H1 (cell line): ENCODE measurements at regions not wholly inside any gene's neighbourhood (a gene's known extent, or its start where the extent isn't known, plus 50 kb on each side); places are given as distances from the start of the nearest gene placed in this dataset.

Experiments
- CTCF ChIA-PET: fragments of 300-600 bp; sonication (Branson Sonifier 250); formaldehyde crosslinking; loops from one replicate; lab custom pipeline; 2021; ENCODE audit not compliant: partially characterized antibody; lab: Charles Lee
- POLR2A ChIA-PET: fragments of 300-600 bp; sonication (Branson Sonifier 250); formaldehyde crosslinking; loops from one replicate; lab custom pipeline; 2021; ENCODE audit warnings: inconsistent platforms; ENCODE audit not compliant: partially characterized antibody; lab: Charles Lee
- DNase-seq, 2 experiments: peaks; one replicate each; pipeline versions ENCODE4 v3.0.0 to v3.0.0-alpha.2; 2010 to 2022; ENCODE audit warnings: low spot score in 2 of 2, low read depth in 1 of 2, mixed read lengths in 1 of 2
- FAIRE-seq: peaks from 2 replicates; lab custom pipeline; 2011; peaks lifted over from hg19 to GRCh38; lab: Jason Lieb, UNC
- H2AFZ ChIP-seq: 2 replicates; pipeline ENCODE4 v1.8.1; 2012; ENCODE audit warnings: low read length, inconsistent platforms
- H2AK5ac ChIP-seq: 2 replicates; pipeline ENCODE4 v1.6.1; 2013; ENCODE audit warnings: low read depth, low read length
- H2BK120ac ChIP-seq: replicated peaks from 2 replicates; pipeline ENCODE3; 2013; ENCODE audit warnings: low read depth, low read length, inconsistent platforms
- H2BK12ac ChIP-seq: 2 replicates; pipeline ENCODE4 v1.6.1; 2013; ENCODE audit warnings: low read depth, low read length
- H2BK15ac ChIP-seq: 2 replicates; pipeline ENCODE4 v1.6.1; 2013; ENCODE audit warnings: low read length
- H2BK20ac ChIP-seq: 2 replicates; pipeline ENCODE4 v1.6.1; 2013; ENCODE audit warnings: low read length
- H2BK5ac ChIP-seq: 2 replicates; pipeline ENCODE4 v1.6.1; 2013; ENCODE audit warnings: low read depth, low read length
- H3K14ac ChIP-seq: 2 replicates; pipeline ENCODE4 v1.6.1; 2013; ENCODE audit warnings: inconsistent platforms; ENCODE audit not compliant: insufficient read length
- H3K18ac ChIP-seq: 2 replicates; pipeline ENCODE4 v1.6.1; 2013; ENCODE audit warnings: low read length; ENCODE audit errors: extremely low read depth
- H3K23ac ChIP-seq: 2 replicates; pipeline ENCODE4 v1.6.1; 2013; ENCODE audit warnings: inconsistent platforms; ENCODE audit not compliant: insufficient read length
- H3K23me2 ChIP-seq: 2 replicates; pipeline ENCODE4 v1.6.1; 2013; ENCODE audit warnings: low read depth, low read length
- H3K27ac ChIP-seq: 2 replicates; pipeline ENCODE4 v1.6.1; 2011; ENCODE audit warnings: low read depth, low read length, inconsistent platforms
- H3K27me3 ChIP-seq, 4 experiments: replicated peaks in 1 of 4; 1 replicate in 1 of 4; 2 replicates in 3 of 4; pipeline versions ENCODE4 v1.6.1 to v1.8.1; 2011 to 2013; ENCODE audit warnings: low read length in 3 of 4, mild to moderate bottlenecking in 3 of 4, inconsistent platforms in 2 of 4, mixed read lengths in 2 of 4, moderate library complexity in 1 of 4; ENCODE audit not compliant: control insufficient read depth in 3 of 4, insufficient read depth in 3 of 4; ENCODE audit errors: extremely low read depth in 1 of 4
- H3K36me3 ChIP-seq, 4 experiments: 2 replicates each; pipeline versions ENCODE4 v1.6.1 to v1.8.1; 2011 to 2013; ENCODE audit warnings: mild to moderate bottlenecking in 4 of 4, low read length in 3 of 4, moderate library complexity in 2 of 4, control low read depth in 1 of 4, inconsistent platforms in 1 of 4; ENCODE audit not compliant: insufficient read depth in 4 of 4, control insufficient read depth in 2 of 4
- H3K4ac ChIP-seq: replicated peaks from 2 replicates; pipeline ENCODE3; 2013; ENCODE audit warnings: low read length, low read depth, mixed read lengths, inconsistent platforms; ENCODE audit not compliant: insufficient read length
- H3K4me1 ChIP-seq, 4 experiments: replicated peaks in 1 of 4; 1 replicate in 1 of 4; 2 replicates in 3 of 4; pipeline versions ENCODE4 v1.6.1 to v1.8.1; 2011 to 2013; ENCODE audit warnings: low read length in 3 of 4, inconsistent platforms in 2 of 4, mixed read lengths in 1 of 4; ENCODE audit not compliant: insufficient read depth in 4 of 4, control insufficient read depth in 3 of 4
- H3K4me2 ChIP-seq, 2 experiments: 2 replicates each; pipeline versions ENCODE4 v1.6.1 to v1.8.1; 2011 to 2013; ENCODE audit warnings: low read depth in 2 of 2, low read length in 2 of 2, control low read depth in 1 of 2, inconsistent platforms in 1 of 2, mild to moderate bottlenecking in 1 of 2; ENCODE audit not compliant: insufficient read depth in 1 of 2
- H3K4me3 ChIP-seq, 4 experiments: fragments of 200-600, 300-600 bp in 1 of 4; sonication (generic), shearing (Covaris generic), sonication (Bioruptor Twin) in 1 of 4; 2 replicates each; pipeline versions ENCODE4 v1.5.1 to v1.8.1; 2011 to 2016; ENCODE audit warnings: low read length in 4 of 4, low read depth in 3 of 4, control low read depth in 2 of 4, inconsistent platforms in 2 of 4, mild to moderate bottlenecking in 2 of 4, mixed read lengths in 1 of 4, moderate library complexity in 1 of 4; ENCODE audit not compliant: insufficient read depth in 2 of 4; ENCODE audit errors: extremely low read depth in 1 of 4
- H3K56ac ChIP-seq: replicated peaks from 2 replicates; pipeline ENCODE3; 2013; ENCODE audit warnings: low read depth, mild to moderate bottlenecking, mixed read lengths, low read length, inconsistent platforms; ENCODE audit not compliant: insufficient read length
- H3K79me1 ChIP-seq: 2 replicates; pipeline ENCODE4 v1.6.1; 2013; ENCODE audit warnings: low read depth, low read length, control low read depth
- H3K79me2 ChIP-seq, 2 experiments: 2 replicates each; pipeline versions ENCODE4 v1.6.1 to v1.8.1; 2012 to 2013; ENCODE audit warnings: low read length in 2 of 2, mild to moderate bottlenecking in 2 of 2, inconsistent platforms in 1 of 2; ENCODE audit not compliant: insufficient read depth in 2 of 2, control insufficient read depth in 1 of 2
- H3K9ac ChIP-seq, 4 experiments: replicated peaks in 1 of 4; 1 replicate in 1 of 4; 2 replicates in 3 of 4; pipeline versions ENCODE4 v1.6.1 to v1.8.1; 2011 to 2013; ENCODE audit warnings: low read depth in 3 of 4, low read length in 3 of 4, control low read depth in 2 of 4, mild to moderate bottlenecking in 2 of 4, moderate library complexity in 2 of 4, inconsistent platforms in 1 of 4; ENCODE audit errors: extremely low read depth in 1 of 4
- H3K9me3 ChIP-seq, 2 experiments: 2 replicates each; pipeline versions ENCODE4 v1.6.1 to v1.8.1; 2012 to 2013; ENCODE audit warnings: mild to moderate bottlenecking in 2 of 2, moderate library complexity in 2 of 2, control low read depth in 1 of 2, inconsistent platforms in 1 of 2, low read depth in 1 of 2, low read length in 1 of 2, mixed read lengths in 1 of 2; ENCODE audit not compliant: insufficient read depth in 2 of 2
- H4K20me1 ChIP-seq, 2 experiments: replicated peaks in 1 of 2; 2 replicates each; pipeline versions ENCODE3 to v1.8.1; 2011 to 2013; ENCODE audit warnings: inconsistent platforms in 2 of 2, low read length in 2 of 2, mild to moderate bottlenecking in 1 of 2; ENCODE audit not compliant: insufficient read depth in 2 of 2, control insufficient read depth in 1 of 2
- H4K5ac ChIP-seq: 2 replicates; pipeline ENCODE4 v1.6.1; 2013; ENCODE audit warnings: low read length, low read depth, mixed read lengths, inconsistent platforms; ENCODE audit not compliant: insufficient read length
- H4K8ac ChIP-seq: 2 replicates; pipeline ENCODE4 v1.8.0; 2013; ENCODE audit warnings: mild to moderate bottlenecking, moderate library complexity, low read length, inconsistent platforms; ENCODE audit not compliant: insufficient read depth; ENCODE audit errors: extremely low read depth
- H4K91ac ChIP-seq: replicated peaks from 2 replicates; pipeline ENCODE3; 2013; ENCODE audit warnings: low read length, mixed read lengths, inconsistent platforms; ENCODE audit not compliant: insufficient read length
- ASH2L ChIP-seq: fragments of 200-600, 300-600 bp; sonication (generic); IDR thresholded peaks from one replicate; pipeline ENCODE4 v1.7.1; 2017; ENCODE audit warnings: low read length
- ATF3 ChIP-seq: IDR thresholded peaks from 2 replicates; pipeline ENCODE4 v1.6.1; 2011; ENCODE audit warnings: low read depth, mild to moderate bottlenecking, low read length; ENCODE audit not compliant: insufficient read depth
- EZH2 ChIP-seq: fragments of 200-600 bp; sonication (generic); IDR thresholded peaks from 2 replicates; pipeline ENCODE4 v1.7.1; 2012; ENCODE audit warnings: low read depth, mild to moderate bottlenecking, moderate library complexity, low read length, inconsistent platforms; ENCODE audit not compliant: severe bottlenecking
- GTF2F1 ChIP-seq: IDR thresholded peaks from 2 replicates; pipeline ENCODE4 v1.6.1; 2012; ENCODE audit warnings: low read depth, low read length, improper control_type of control experiment, borderline replicate concordance
- HDAC6 ChIP-seq: IDR thresholded peaks from one replicate; pipeline ENCODE4 v1.7.1; 2012; ENCODE audit warnings: low read depth, mild to moderate bottlenecking, inconsistent platforms, low read length, moderate library complexity
- JUN ChIP-seq: IDR thresholded peaks from 2 replicates; pipeline ENCODE4 v1.6.1; 2011; ENCODE audit warnings: low read depth, mild to moderate bottlenecking, improper control_type of control experiment, low read length
- POU5F1 ChIP-seq: IDR thresholded peaks from 2 replicates; pipeline ENCODE4 v1.6.1; 2011; ENCODE audit warnings: low read depth, mild to moderate bottlenecking, low read length, moderate library complexity
- SP1 ChIP-seq: IDR thresholded peaks from 2 replicates; pipeline ENCODE4 v1.6.1; 2011; ENCODE audit warnings: low read depth, low read length
- TAF1 ChIP-seq: IDR thresholded peaks from 2 replicates; pipeline ENCODE4 v1.6.1; 2011; ENCODE audit warnings: mild to moderate bottlenecking, low read depth, low read length
- TCF12 ChIP-seq: IDR thresholded peaks from 2 replicates; pipeline ENCODE4 v1.6.1; 2011; ENCODE audit warnings: low read depth, mild to moderate bottlenecking, low read length
- WGBS, 2 experiments: shearing (Covaris generic) in 1 of 2; methylation state at CpG; one replicate each; pipeline versions ENCODE4 v1.1.6 to v1.1.7; 2013 to 2015; ENCODE audit warnings: low lambda C conversion rate in 2 of 2, mixed read lengths in 2 of 2, inconsistent platforms in 1 of 2, low coverage in 1 of 2, missing lambda C conversion rate in 1 of 2; ENCODE audit not compliant: insufficient replicate concordance in 2 of 2, insufficient coverage in 1 of 2, insufficient read length in 1 of 2; ENCODE audit errors: extremely low coverage in 1 of 2, missing lambda C conversion rate in 1 of 2; 5-methylcytosine and 5-hydroxymethylcytosine counted together
- TF ChIP-seq, protein P1 (sequence below): IDR thresholded peaks from 2 replicates; pipeline ENCODE4 v1.6.1; 2012; ENCODE audit warnings: inconsistent platforms
- TF ChIP-seq, protein P2 (sequence below), 3 experiments: IDR thresholded peaks; 1 replicate in 2 of 3; 2 replicates in 1 of 3; pipeline versions ENCODE4 v1.5.1 to v1.6.1; 2011; ENCODE audit warnings: low read length in 3 of 3, mild to moderate bottlenecking in 3 of 3, inconsistent platforms in 2 of 3, low read depth in 1 of 3, moderate library complexity in 1 of 3; ENCODE audit not compliant: insufficient read depth in 1 of 3; ENCODE audit errors: control extremely low read depth in 1 of 3

- Histone ChIP-seq H3K23me2 (no peaks in the 10 kb centered on the region), H2AFZ (no peak overlapping the region), H4K91ac (no peak overlapping the region), H2BK15ac (no peak overlapping the region), H3K36me3 (no peaks in the 10 kb centered on the region), H3K56ac (no peak overlapping the region), H3K9me3 (no peaks in the 10 kb centered on the region), H2BK12ac (no peak overlapping the region), H2BK120ac (no peak overlapping the region), H3K23ac (no peak overlapping the region), H4K8ac (no peak overlapping the region), H3K4me1 (peaks cover 0 to 2% (median 0%) of the 10 kb centered on the region in 4 experiments; a peak in 2 of 7 replicates), H4K20me1 (no peaks in the 10 kb centered on the region), H3K14ac (no peak overlapping the region), H3K79me2 (no peaks in the 10 kb centered on the region), H3K4me3 (no peak overlapping the region), H3K4ac (no peak overlapping the region), H3K9ac (no peak overlapping the region), H3K4me2 (no peak overlapping the region), H2AK5ac (no peak overlapping the region), H3K79me1 (no peaks in the 10 kb centered on the region), H3K18ac (no peak overlapping the region), H3K27ac (no peak overlapping the region), H2BK5ac (no peak overlapping the region), H2BK20ac (no peak overlapping the region), H3K27me3 (no peaks in the 10 kb centered on the region), H4K5ac (no peak overlapping the region)
- WGBS, 2 experiments = 91% methylated on average over 1 of the region's 1 CpG; no CpG with 5 or more reads in 1 of the 2 experiments
- TF ChIP-seq ASH2L = no peak
- TF ChIP-seq JUN = no peak
- no peak for TF ChIP-seq HDAC6
- no peak for TF ChIP-seq SP1
- TF ChIP-seq TAF1 = no peak
- no peak for TF ChIP-seq TCF12
- TF ChIP-seq, protein P1, sequence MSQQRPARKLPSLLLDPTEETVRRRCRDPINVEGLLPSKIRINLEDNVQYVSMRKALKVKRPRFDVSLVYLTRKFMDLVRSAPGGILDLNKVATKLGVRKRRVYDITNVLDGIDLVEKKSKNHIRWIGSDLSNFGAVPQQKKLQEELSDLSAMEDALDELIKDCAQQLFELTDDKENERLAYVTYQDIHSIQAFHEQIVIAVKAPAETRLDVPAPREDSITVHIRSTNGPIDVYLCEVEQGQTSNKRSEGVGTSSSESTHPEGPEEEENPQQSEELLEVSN = no peak
- no peak for TF ChIP-seq GTF2F1
- TF ChIP-seq POU5F1 = no peak
- TF ChIP-seq, protein P2, sequence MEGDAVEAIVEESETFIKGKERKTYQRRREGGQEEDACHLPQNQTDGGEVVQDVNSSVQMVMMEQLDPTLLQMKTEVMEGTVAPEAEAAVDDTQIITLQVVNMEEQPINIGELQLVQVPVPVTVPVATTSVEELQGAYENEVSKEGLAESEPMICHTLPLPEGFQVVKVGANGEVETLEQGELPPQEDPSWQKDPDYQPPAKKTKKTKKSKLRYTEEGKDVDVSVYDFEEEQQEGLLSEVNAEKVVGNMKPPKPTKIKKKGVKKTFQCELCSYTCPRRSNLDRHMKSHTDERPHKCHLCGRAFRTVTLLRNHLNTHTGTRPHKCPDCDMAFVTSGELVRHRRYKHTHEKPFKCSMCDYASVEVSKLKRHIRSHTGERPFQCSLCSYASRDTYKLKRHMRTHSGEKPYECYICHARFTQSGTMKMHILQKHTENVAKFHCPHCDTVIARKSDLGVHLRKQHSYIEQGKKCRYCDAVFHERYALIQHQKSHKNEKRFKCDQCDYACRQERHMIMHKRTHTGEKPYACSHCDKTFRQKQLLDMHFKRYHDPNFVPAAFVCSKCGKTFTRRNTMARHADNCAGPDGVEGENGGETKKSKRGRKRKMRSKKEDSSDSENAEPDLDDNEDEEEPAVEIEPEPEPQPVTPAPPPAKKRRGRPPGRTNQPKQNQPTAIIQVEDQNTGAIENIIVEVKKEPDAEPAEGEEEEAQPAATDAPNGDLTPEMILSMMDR (IDR thresholded peaks at IDR 0.05; ENCODE audit: control extremely low read depth in 1 of 3, insufficient read depth in 1 of 3, low read depth in 1 of 3, low read length in 3 of 3) = no peak
- no peak for TF ChIP-seq EZH2
- TF ChIP-seq ATF3 = no peak
- FAIRE-seq (no peak), DNase-seq (no peak)
- CTCF ChIA-PET = no interaction called here
- POLR2A ChIA-PET = no interaction called here
Observed at GRCh38 chr2:187232749-187233148, 215.3 kb downstream of the CALCRL start.
